Skin epidermis (tissue), 12 donors: ENCODE measurements at regions not wholly inside any gene's neighbourhood (a gene's known extent, or its start where the extent isn't known, plus 50 kb on each side); places are given as distances from the start of the nearest gene placed in this dataset.
A peak's percentile ranks its signal among the peaks of the same experiment; 100 is the strongest.

ENCODE experiments used
- H3K27ac ChIP-seq, 21 experiments: fragments of 200-600 bp; sonication (generic) in 11 of 21; one replicate each; pipeline ENCODE4 v1.5.0; 2020; ENCODE audit warnings: mild to moderate bottlenecking in 3 of 21, inconsistent platforms in 2 of 21, moderate library complexity in 2 of 21
- H3K4me3 ChIP-seq, 7 experiments: fragments of 200-600 bp; sonication (generic) in 2 of 7; one replicate each; pipeline ENCODE4 v1.5.0; 2020; ENCODE audit warnings: inconsistent platforms in 2 of 7, mild to moderate bottlenecking in 2 of 7, moderate library complexity in 1 of 7

- H3K27ac ChIP-seq: no peak overlapping the region
- H3K4me3 ChIP-seq: no peak overlapping the region
Observed at GRCh38 chr2:239884051-239884405, 141.1 kb downstream of the NDUFA10 start.

- Histone ChIP-seq H3K4me3 (no peak overlapping the region), H3K27ac (no peak overlapping the region)
Observed at GRCh38 chr2:239883326-239884050, 141.7 kb downstream of the NDUFA10 start.

GRCh38 chr2:239882781-239883180, 142.4 kb downstream of the NDUFA10 start:
- Histone ChIP-seq H3K4me3 (no peak overlapping the region), H3K27ac (no peak overlapping the region)

GRCh38 chr2:239882331-239882732, 142.8 kb downstream of the NDUFA10 start:
- Histone ChIP-seq H3K4me3 (no peak overlapping the region), H3K27ac (peak overlapping the region in 3 of 21 experiments; percentile 45 to 62 (median 50))

- H3K27ac ChIP-seq: peak overlapping the region in 7 of 21 experiments; percentile 13 to 82 (median 45)
- H3K4me3 ChIP-seq: no peak overlapping the region
Observed at GRCh38 chr2:239881561-239882320, 143.4 kb downstream of the NDUFA10 start.

- H3K4me3 ChIP-seq: no peak overlapping the region
- peak overlapping the region in 5 of 21 experiments; percentile 5 to 82 (median 44) for H3K27ac ChIP-seq
Observed at GRCh38 chr2:239881031-239881471, 144.1 kb downstream of the NDUFA10 start.

- peak overlapping the region in 1 of 21 experiments; percentile 82 for H3K27ac ChIP-seq
- H3K4me3 ChIP-seq: no peak overlapping the region
Observed at GRCh38 chr2:239880396-239880795, 144.7 kb downstream of the NDUFA10 start.

- Histone ChIP-seq H3K27ac (peak overlapping the region in 1 of 21 experiments; percentile 34), H3K4me3 (no peak overlapping the region)
Observed at GRCh38 chr2:239879423-239880084, 145.6 kb downstream of the NDUFA10 start.

- Histone ChIP-seq H3K4me3 (no peak overlapping the region), H3K27ac (no peak overlapping the region)
Observed at GRCh38 chr2:239878686-239879085, 146.5 kb downstream of the NDUFA10 start.

GRCh38 chr2:239876948-239877289, 148.2 kb downstream of the NDUFA10 start:
- no peak overlapping the region for H3K4me3 ChIP-seq
- no peak overlapping the region for H3K27ac ChIP-seq

- no peak overlapping the region for H3K4me3 ChIP-seq
Observed at GRCh38 chr2:239876271-239876947, 148.7 kb downstream of the NDUFA10 start.

GRCh38 chr2:239874636-239875356, 150.3 kb downstream of the NDUFA10 start:
- Histone ChIP-seq H3K4me3 (no peak overlapping the region), H3K27ac (no peak overlapping the region)

More at GRCh38 chr2:239876271-239876947, 148.7 kb downstream of the NDUFA10 start:
- H3K27ac ChIP-seq: no peak overlapping the region

GRCh38 chr2:239873656-239874635, 151.2 kb downstream of the NDUFA10 start:
- no peak overlapping the region for H3K4me3 ChIP-seq
- no peak overlapping the region for H3K27ac ChIP-seq

GRCh38 chr2:239871481-239872435, 153.4 kb downstream of the NDUFA10 start:
- H3K4me3 ChIP-seq: no peak overlapping the region
- no peak overlapping the region for H3K27ac ChIP-seq

GRCh38 chr2:239870863-239871262, 154.3 kb downstream of the NDUFA10 start:
- no peak overlapping the region for H3K27ac ChIP-seq
- no peak overlapping the region for H3K4me3 ChIP-seq

GRCh38 chr2:239870276-239870675, 154.9 kb downstream of the NDUFA10 start:
- Histone ChIP-seq H3K4me3 (no peak overlapping the region), H3K27ac (no peak overlapping the region)
